A549 (cell line): ENCODE measurements at regions not wholly inside any gene's neighbourhood (a gene's known extent, or its start where the extent isn't known, plus 50 kb on each side); places are given as distances from the start of the nearest gene placed in this dataset.

Experiments
- ATAC-seq, 2 experiments: fragments of 200-7000 bp in 1 of 2; fragments of >200 bp in 1 of 2; cut with Nextera tagmentation in 1 of 2; cut with Tn5 transposase in 1 of 2; 3 replicates each; pipeline versions ENCODE4 v1.8.0 to v1.9.1; 2018 to 2020; ENCODE audit warnings: mild to moderate bottlenecking in 1 of 2, moderate library complexity in 1 of 2
- CTCF ChIA-PET: fragments of 300-600 bp; sonication (Branson Sonifier 250); formaldehyde crosslinking; extraction: SDS; loops from one replicate; lab custom pipeline; 2021; ENCODE audit warnings: antibody characterized with exemption, inconsistent platforms; lab: Yijun Ruan, JAX
- POLR2A ChIA-PET: fragments of 350-600 bp; formaldehyde crosslinking; extraction: SDS; loops from one replicate; lab custom pipeline; 2021; ENCODE audit warnings: antibody characterized with exemption, inconsistent platforms; lab: Yijun Ruan, JAX
- DNase-seq, 2 experiments: peaks; one replicate each; pipeline versions ENCODE4 v3.0.0 to v3.0.0-alpha.2; 2011 to 2016; ENCODE audit warnings: low read depth in 1 of 2, low spot score in 1 of 2
- FAIRE-seq: peaks from 2 replicates; lab custom pipeline; 2011; peaks lifted over from hg19 to GRCh38; lab: Jason Lieb, UNC
- H3K27ac ChIP-seq, 2 experiments: fragments of >200 bp; sonication (Bioruptor Twin); formaldehyde crosslinking; 3 replicates each; pipeline ENCODE4 v1.5.1; 2016 to 2017
- H3K4me1 ChIP-seq: fragments of >200 bp; sonication (Bioruptor Twin); formaldehyde crosslinking; 3 replicates; pipeline ENCODE4 v1.6.1; 2016
- H3K4me2 ChIP-seq: fragments of >200 bp; sonication (Bioruptor Twin); formaldehyde crosslinking; 3 replicates; pipeline ENCODE4 v1.6.1; 2016
- H3K4me3 ChIP-seq: fragments of >200 bp; sonication (Bioruptor Twin); formaldehyde crosslinking; 3 replicates; pipeline ENCODE4 v1.5.1; 2016
- H3K9me3 ChIP-seq: fragments of >200 bp; sonication (Bioruptor Twin); formaldehyde crosslinking; 3 replicates; pipeline ENCODE4 v1.6.1; 2016
- BCL3 ChIP-seq: fragments of >200 bp; sonication (Bioruptor Twin); formaldehyde crosslinking; IDR thresholded peaks from 3 replicates; pipeline ENCODE4 v1.6.1; 2016
- CEBPB ChIP-seq, 2 experiments: fragments of >200 bp in 1 of 2; sonication (Bioruptor Twin) in 1 of 2; formaldehyde crosslinking in 1 of 2; IDR thresholded peaks; 2 replicates each; pipeline ENCODE4 v1.6.1; 2012 to 2016
- CHD2 ChIP-seq: fragments of 150-350 bp; IDR thresholded peaks from 2 replicates; pipeline ENCODE4 v1.6.1; 2014; ENCODE audit warnings: low read length; ENCODE audit not compliant: partially characterized antibody
- CHD4 ChIP-seq: fragments of 200-600 bp; sonication (generic); IDR thresholded peaks from 2 replicates; pipeline ENCODE4 v1.6.1; 2016; ENCODE audit warnings: antibody characterized with exemption, mild to moderate bottlenecking, borderline replicate concordance
- CTCF ChIP-seq: fragments of >200 bp; sonication (Bioruptor Twin); formaldehyde crosslinking; IDR thresholded peaks from 3 replicates; pipeline ENCODE4 v1.5.1; 2016
- EHF ChIP-seq: fragments of 250-450 bp; sonication (Bioruptor Pico); IDR thresholded peaks from 2 replicates; pipeline ENCODE4 v1.5.0; 2020; ENCODE audit warnings: mild to moderate bottlenecking
- EHMT2 ChIP-seq: fragments of 200-600 bp; sonication (generic); IDR thresholded peaks from 2 replicates; pipeline ENCODE4 v1.6.1; 2016; ENCODE audit warnings: antibody characterized with exemption, low read depth, mild to moderate bottlenecking, moderate library complexity
- EP300 ChIP-seq, 2 experiments: fragments of >200 bp; sonication (Bioruptor Twin); formaldehyde crosslinking; IDR thresholded peaks; 2 replicates in 1 of 2; 3 replicates in 1 of 2; pipeline ENCODE4 v1.6.1; 2016 to 2017
- ESRRA ChIP-seq: fragments of 150-350 bp; IDR thresholded peaks from 2 replicates; pipeline ENCODE4 v1.6.1; 2014; ENCODE audit warnings: mild to moderate bottlenecking, low read length, borderline replicate concordance
- FOSL2 ChIP-seq, 2 experiments: fragments of 450-650 bp in 1 of 2; fragments of >200 bp in 1 of 2; sonication (Bioruptor Twin) in 1 of 2; formaldehyde crosslinking; IDR thresholded peaks; 2 replicates each; pipeline versions ENCODE4 v1.5.0 to v1.6.1; 2016 to 2020; ENCODE audit warnings: mild to moderate bottlenecking in 1 of 2, moderate library complexity in 1 of 2
- HEYL ChIP-seq: fragments of 250-450 bp; sonication (Bioruptor Pico); IDR thresholded peaks from 2 replicates; pipeline ENCODE4 v1.8.0; 2021; ENCODE audit warnings: mild to moderate bottlenecking, moderate library complexity
- HOXA7 ChIP-seq: fragments of 250-450 bp; sonication (Bioruptor Pico); IDR thresholded peaks from 2 replicates; pipeline ENCODE4 v1.5.0; 2020; ENCODE audit warnings: mild to moderate bottlenecking, moderate library complexity
- JUN ChIP-seq, 2 experiments: fragments of >200 bp; sonication (Bioruptor Twin); formaldehyde crosslinking; IDR thresholded peaks; 2 replicates in 1 of 2; 3 replicates in 1 of 2; pipeline ENCODE4 v1.6.1; 2016 to 2017
- JUNB ChIP-seq: fragments of >200 bp; sonication (Bioruptor Twin); formaldehyde crosslinking; IDR thresholded peaks from 2 replicates; pipeline ENCODE4 v1.6.1; 2016
- MAFK ChIP-seq: fragments of 450-650 bp; IDR thresholded peaks from 2 replicates; pipeline ENCODE4 v1.6.1; 2014; ENCODE audit not compliant: partially characterized antibody
- NPAS2 ChIP-seq: fragments of 250-450 bp; sonication (Bioruptor Pico); IDR thresholded peaks from 2 replicates; pipeline ENCODE4 v1.8.0; 2022; ENCODE audit warnings: mild to moderate bottlenecking, moderate library complexity, borderline replicate concordance
- NR3C1 ChIP-seq: fragments of >200 bp; sonication (Bioruptor Twin); formaldehyde crosslinking; IDR thresholded peaks from 3 replicates; pipeline ENCODE4 v1.6.1; 2017
- PHF8 ChIP-seq: fragments of 200-600 bp; sonication (generic); IDR thresholded peaks from 2 replicates; pipeline ENCODE4 v1.6.1; 2016; ENCODE audit warnings: low read depth, mild to moderate bottlenecking, antibody characterized with exemption, moderate library complexity, borderline replicate concordance
- POLR2AphosphoS2 ChIP-seq: conservative IDR thresholded peaks from 2 replicates; pipeline ENCODE4 v1.6.1; 2012; ENCODE audit warnings: low read length, improper control_type of control experiment, inconsistent platforms
- RAD21 ChIP-seq, 2 experiments: fragments of >200 bp in 1 of 2; sonication (Bioruptor Twin) in 1 of 2; formaldehyde crosslinking in 1 of 2; IDR thresholded peaks in 1 of 2; conservative IDR thresholded peaks in 1 of 2; 2 replicates in 1 of 2; 3 replicates in 1 of 2; pipeline ENCODE4 v1.6.1; 2012 to 2018; ENCODE audit warnings: inconsistent platforms in 1 of 2
- REST ChIP-seq: fragments of 200-600 bp; sonication (generic); IDR thresholded peaks from 2 replicates; pipeline ENCODE4 v1.6.1; 2016; ENCODE audit warnings: antibody characterized with exemption, mild to moderate bottlenecking, moderate library complexity
- RNF2 ChIP-seq: fragments of 200-600 bp; sonication (generic); IDR thresholded peaks from 2 replicates; pipeline ENCODE4 v1.6.1; 2016; ENCODE audit warnings: low read depth, mild to moderate bottlenecking, antibody characterized with exemption, moderate library complexity, borderline replicate concordance
- TFCP2L1 ChIP-seq: fragments of 250-450 bp; sonication (Bioruptor Pico); IDR thresholded peaks from 2 replicates; pipeline ENCODE4 v1.5.0; 2021; ENCODE audit warnings: mild to moderate bottlenecking
- ZFP36 ChIP-seq: fragments of 450-650 bp; IDR thresholded peaks from 2 replicates; pipeline ENCODE4 v1.6.1; 2014; ENCODE audit warnings: borderline replicate concordance; ENCODE audit not compliant: partially characterized antibody
- WGBS: methylation state at CpG from one replicate; pipeline ENCODE4 v1.1.6; 2017; ENCODE audit errors: missing lambda C conversion rate; 5-methylcytosine and 5-hydroxymethylcytosine counted together

- FAIRE-seq (no peak), ATAC-seq (no peak), DNase-seq (no peak)
- TF ChIP-seq RAD21 (conservative IDR thresholded peaks at IDR 0.05 in 1 of 2, IDR thresholded peaks at IDR 0.05 in 1 of 2), result no peak
- TF ChIP-seq CHD4, result no peak
- TF ChIP-seq HOXA7 (CRISPR knock-in tag), result no peak
- TF ChIP-seq ESRRA, result no peak
- TF ChIP-seq PHF8, result no peak
- no peak for TF ChIP-seq FOSL2 (IDR thresholded peaks at IDR 0.05)
- TF ChIP-seq FOSL2 (CRISPR knock-in tag; IDR thresholded peaks at IDR 0.05), result no peak
- no peak for TF ChIP-seq EHMT2
- TF ChIP-seq JUN (IDR thresholded peaks at IDR 0.05), result no peak
- no peak for TF ChIP-seq HEYL (CRISPR knock-in tag)
- TF ChIP-seq TFCP2L1 (CRISPR knock-in tag), result no peak
- no peak for TF ChIP-seq EP300 (IDR thresholded peaks at IDR 0.05)
- no peak for TF ChIP-seq MAFK
- no peak for TF ChIP-seq NPAS2 (CRISPR knock-in tag)
- no peak for TF ChIP-seq ZFP36
- TF ChIP-seq, all 56 proteins: peak for 0
- no peak overlapping the region for H3K4me3 ChIP-seq
- WGBS, result 43% methylated on average over 4 of the region's 4 CpGs
- no peaks in the 10 kb centered on the region for H3K9me3 ChIP-seq
- no peaks in the 10 kb centered on the region for H3K4me1 ChIP-seq
- CTCF ChIA-PET, result no interaction called here
- POLR2A ChIA-PET, result no interaction called here
- H3K4me2 ChIP-seq, result no peak overlapping the region
- H3K27ac ChIP-seq, result no peak overlapping the region
Observed at GRCh38 chr17:70013911-70014310, 61.1 kb upstream of the KCNJ16 start.

GRCh38 chr17:70017112-70017511, 57.9 kb upstream of the KCNJ16 start:
- ChIA-PET POLR2A (interaction anchor here (0.6 kb wide), 1 partner anchor 433 kb away, joined by 3 read pairs; no protein-coding TSS in a partner anchor), CTCF (interaction anchor here (0.7 kb wide), 1 partner anchor 410 kb away, joined by 3 read pairs; no protein-coding TSS in a partner anchor)
- Histone ChIP-seq H3K4me2 (no peak overlapping the region), H3K4me3 (no peak overlapping the region), H3K9me3 (no peaks in the 10 kb centered on the region), H3K4me1 (no peaks in the 10 kb centered on the region), H3K27ac (no peak overlapping the region)
- TF ChIP-seq CEBPB (IDR thresholded peaks at IDR 0.05) (no peak), JUNB (no peak), BCL3 (no peak), NR3C1 (no peak), RNF2 (no peak), CTCF (no peak)
- WGBS, result 86% methylated on average over 1 of the region's 1 CpG
- ATAC-seq (no peak), DNase-seq (no peak), FAIRE-seq (no peak)

- DNase-seq (no peak), ATAC-seq (no peak), FAIRE-seq (no peak)
- CTCF ChIA-PET, result interaction anchor here (0.7 kb wide), 1 partner anchor 411 kb away, joined by 3 read pairs; no protein-coding TSS in a partner anchor
- TF ChIP-seq CHD2 (no peak), FOSL2 (IDR thresholded peaks at IDR 0.05) (no peak), FOSL2 (CRISPR knock-in tag; IDR thresholded peaks at IDR 0.05) (no peak), EHF (CRISPR knock-in tag) (no peak), HOXA7 (CRISPR knock-in tag) (no peak), RAD21 (conservative IDR thresholded peaks at IDR 0.05 in 1 of 2, IDR thresholded peaks at IDR 0.05 in 1 of 2) (no peak), REST (no peak), BCL3 (no peak), POLR2AphosphoS2 (no peak)
- H3K4me1 ChIP-seq, result no peaks in the 10 kb centered on the region
- H3K4me2 ChIP-seq, result no peak overlapping the region
- H3K27ac ChIP-seq, result no peak overlapping the region
- no peaks in the 10 kb centered on the region for H3K9me3 ChIP-seq
- POLR2A ChIA-PET, result interaction anchor here (0.6 kb wide), 1 partner anchor 434 kb away, joined by 3 read pairs; no protein-coding TSS in a partner anchor
- no peak overlapping the region for H3K4me3 ChIP-seq
Observed at GRCh38 chr17:70017941-70018340, 57.1 kb upstream of the KCNJ16 start.
